ENCODE measurements at regions not wholly inside any gene's neighbourhood (a gene's known extent, or its start where the extent isn't known, plus 50 kb on each side); places are given as distances from the start of the nearest gene placed in this dataset.

DNA sequence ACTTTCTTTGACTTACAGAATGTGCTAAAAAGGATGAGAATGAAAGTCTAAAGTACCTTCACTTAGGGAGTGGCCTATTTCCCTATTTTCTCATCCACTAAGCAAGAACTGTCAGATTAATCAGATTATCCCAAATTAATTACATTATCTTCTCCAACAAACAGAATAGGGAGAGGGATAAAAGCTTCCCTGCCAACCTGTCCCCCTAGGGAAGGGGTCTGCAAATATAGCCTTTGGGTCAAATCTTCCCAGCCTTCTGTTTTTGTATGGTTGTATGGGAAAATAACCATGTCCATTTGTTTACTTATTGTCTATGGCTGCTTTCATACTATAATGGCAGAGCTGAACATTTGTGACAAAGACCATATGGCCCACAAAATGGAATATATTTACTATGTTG, 57.1 kb upstream of the USP38 start:
- TF ChIP-seq ZFX (IDR thresholded peaks at IDR 0.05; ENCODE audit: borderline replicate concordance) = no peak
- TF ChIP-seq, protein P1, sequence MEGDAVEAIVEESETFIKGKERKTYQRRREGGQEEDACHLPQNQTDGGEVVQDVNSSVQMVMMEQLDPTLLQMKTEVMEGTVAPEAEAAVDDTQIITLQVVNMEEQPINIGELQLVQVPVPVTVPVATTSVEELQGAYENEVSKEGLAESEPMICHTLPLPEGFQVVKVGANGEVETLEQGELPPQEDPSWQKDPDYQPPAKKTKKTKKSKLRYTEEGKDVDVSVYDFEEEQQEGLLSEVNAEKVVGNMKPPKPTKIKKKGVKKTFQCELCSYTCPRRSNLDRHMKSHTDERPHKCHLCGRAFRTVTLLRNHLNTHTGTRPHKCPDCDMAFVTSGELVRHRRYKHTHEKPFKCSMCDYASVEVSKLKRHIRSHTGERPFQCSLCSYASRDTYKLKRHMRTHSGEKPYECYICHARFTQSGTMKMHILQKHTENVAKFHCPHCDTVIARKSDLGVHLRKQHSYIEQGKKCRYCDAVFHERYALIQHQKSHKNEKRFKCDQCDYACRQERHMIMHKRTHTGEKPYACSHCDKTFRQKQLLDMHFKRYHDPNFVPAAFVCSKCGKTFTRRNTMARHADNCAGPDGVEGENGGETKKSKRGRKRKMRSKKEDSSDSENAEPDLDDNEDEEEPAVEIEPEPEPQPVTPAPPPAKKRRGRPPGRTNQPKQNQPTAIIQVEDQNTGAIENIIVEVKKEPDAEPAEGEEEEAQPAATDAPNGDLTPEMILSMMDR (IDR thresholded peaks at IDR 0.05) = no peak
- H3K27ac ChIP-seq = no peak overlapping the region

DNA sequence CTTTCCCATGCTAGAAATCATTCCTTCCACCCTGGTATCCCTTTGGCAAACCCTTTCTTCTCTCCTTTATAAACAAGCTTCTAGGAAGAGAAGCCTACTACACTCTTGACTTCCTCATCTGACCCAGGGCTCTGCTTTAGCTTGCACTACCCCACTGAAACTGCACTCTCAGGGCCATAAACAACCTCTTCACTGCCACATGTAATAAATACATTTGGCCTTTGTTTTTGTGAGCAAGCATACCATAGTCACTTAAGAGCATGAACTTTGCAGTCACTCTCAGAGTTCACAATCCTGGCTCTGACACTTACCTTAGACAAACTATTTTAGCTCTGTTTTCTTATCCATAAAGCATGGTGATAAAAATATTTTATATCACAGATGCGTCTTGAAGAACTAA, 50.7 kb upstream of the USP38 start:
- no peak overlapping the region for H3K27ac ChIP-seq
- TF ChIP-seq ZFX (IDR thresholded peaks at IDR 0.05; ENCODE audit: borderline replicate concordance) = no peak
- TF ChIP-seq, protein P1 (IDR thresholded peaks at IDR 0.05) = no peak

All from 22Rv1 (cell line).